Activated CD8-positive, alpha-beta T cell treated with anti-CD3 and anti-CD28 coated beads, Interleukin-2, amount 10 ng/mL, durations not matched to agents 7 days and 5 days (primary cell): ENCODE measurements at regions not wholly inside any gene's neighbourhood (a gene's known extent, or its start where the extent isn't known, plus 50 kb on each side); places are given as distances from the start of the nearest gene placed in this dataset.

Source experiments
- ATAC-seq: fragments of 150-1000 bp; cut with Tn5 transposase; one replicate; pipeline ENCODE4 v1.10.0; 2021; ENCODE audit warnings: moderate library complexity
- CTCF ChIA-PET: fragments of 350-600 bp; sonication (Branson Sonifier 250); formaldehyde crosslinking; loops from one replicate; lab custom pipeline; 2021; ENCODE audit warnings: antibody characterized with exemption; lab: Charles Lee
- POLR2A ChIA-PET: fragments of 350-600 bp; sonication (Branson Sonifier 250); formaldehyde crosslinking; loops from one replicate; lab custom pipeline; 2021; ENCODE audit warnings: antibody characterized with exemption; lab: Charles Lee
- DNase-seq: peaks from one replicate; pipeline ENCODE4 v3.0.0-alpha.2; 2020
- H3K27ac Mint-ChIP-seq: one replicate; pipeline ENCODE4 v1.8.0; 2021; ENCODE audit warnings: mild to moderate bottlenecking, mixed read lengths
- H3K27me3 Mint-ChIP-seq: one replicate; pipeline ENCODE4 v1.8.0; 2021; ENCODE audit warnings: low read depth, mixed read lengths
- H3K36me3 Mint-ChIP-seq: one replicate; pipeline ENCODE4 v1.8.0; 2021; ENCODE audit warnings: low read depth, mixed read lengths
- H3K4me1 Mint-ChIP-seq: one replicate; pipeline ENCODE4 v1.8.0; 2021; ENCODE audit warnings: low read depth, mixed read lengths
- H3K4me3 Mint-ChIP-seq: one replicate; pipeline ENCODE4 v1.8.0; 2021; ENCODE audit warnings: mild to moderate bottlenecking, mixed read lengths
- H3K9me3 Mint-ChIP-seq: one replicate; pipeline ENCODE4 v1.8.0; 2022; ENCODE audit warnings: mixed read lengths; ENCODE audit not compliant: insufficient read depth

DNA sequence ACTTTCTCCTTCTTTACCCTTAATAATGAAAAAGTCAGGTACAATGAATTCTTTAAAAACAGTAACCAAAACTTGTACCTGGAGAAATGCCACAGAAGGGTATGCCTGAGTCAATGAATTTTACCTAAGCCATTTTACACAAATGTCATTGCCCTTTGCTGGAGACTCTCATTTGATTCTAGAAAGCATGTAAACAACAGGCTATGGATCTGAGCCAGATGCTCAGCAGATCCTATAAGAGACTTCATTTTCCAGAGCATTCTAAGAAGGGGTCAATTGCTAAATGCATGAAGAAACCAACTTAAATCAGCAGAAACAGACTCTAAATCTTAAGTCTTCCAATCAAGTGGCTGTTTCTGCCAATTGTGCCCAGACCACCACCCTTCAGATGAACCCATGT lies 83.8 kb upstream of the GALNT15 start:
- no peak for DNase-seq
- CTCF ChIA-PET = no interaction called here
- POLR2A ChIA-PET = no interaction called here

DNA sequence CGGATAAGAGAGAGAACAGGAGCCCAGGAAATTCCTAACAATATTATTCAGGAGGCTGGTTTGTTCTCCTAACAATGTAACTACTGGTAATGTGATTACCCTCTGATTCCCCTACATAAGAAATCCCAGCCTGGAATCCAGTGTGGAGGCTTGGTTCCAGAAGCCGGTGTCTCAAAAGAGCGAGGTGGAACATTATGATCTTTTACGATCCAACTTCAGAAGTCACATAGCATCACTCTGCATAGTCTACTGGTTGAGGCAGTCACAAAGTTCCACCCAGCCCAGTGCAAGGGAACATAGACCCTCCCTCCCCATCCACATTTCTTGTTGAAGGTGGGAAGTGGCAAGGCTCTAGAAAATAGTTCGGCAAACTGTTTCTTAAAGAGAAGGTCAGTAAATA lies 81.6 kb upstream of the GALNT15 start:
- Mint-ChIP-seq H3K9me3 (no peaks in the 10 kb centered on the region), H3K4me3 (no peak overlapping the region), H3K27ac (no peak overlapping the region), H3K4me1 (no peaks in the 10 kb centered on the region), H3K27me3 (peaks cover 7% of the 10 kb centered on the region), H3K36me3 (no peaks in the 10 kb centered on the region)
- no peak for ATAC-seq
- no peak for DNase-seq
- ChIA-PET CTCF (no interaction called here), POLR2A (no interaction called here)

More for the DNA sequence above, 83.8 kb upstream of the GALNT15 start:
- no peaks in the 10 kb centered on the region for H3K9me3 Mint-ChIP-seq
- H3K4me1 Mint-ChIP-seq = no peaks in the 10 kb centered on the region
- H3K4me3 Mint-ChIP-seq = no peak overlapping the region
- ATAC-seq = no peak
- H3K27me3 Mint-ChIP-seq = peaks cover 7% of the 10 kb centered on the region
- H3K27ac Mint-ChIP-seq = no peak overlapping the region
- H3K36me3 Mint-ChIP-seq = no peaks in the 10 kb centered on the region

DNA sequence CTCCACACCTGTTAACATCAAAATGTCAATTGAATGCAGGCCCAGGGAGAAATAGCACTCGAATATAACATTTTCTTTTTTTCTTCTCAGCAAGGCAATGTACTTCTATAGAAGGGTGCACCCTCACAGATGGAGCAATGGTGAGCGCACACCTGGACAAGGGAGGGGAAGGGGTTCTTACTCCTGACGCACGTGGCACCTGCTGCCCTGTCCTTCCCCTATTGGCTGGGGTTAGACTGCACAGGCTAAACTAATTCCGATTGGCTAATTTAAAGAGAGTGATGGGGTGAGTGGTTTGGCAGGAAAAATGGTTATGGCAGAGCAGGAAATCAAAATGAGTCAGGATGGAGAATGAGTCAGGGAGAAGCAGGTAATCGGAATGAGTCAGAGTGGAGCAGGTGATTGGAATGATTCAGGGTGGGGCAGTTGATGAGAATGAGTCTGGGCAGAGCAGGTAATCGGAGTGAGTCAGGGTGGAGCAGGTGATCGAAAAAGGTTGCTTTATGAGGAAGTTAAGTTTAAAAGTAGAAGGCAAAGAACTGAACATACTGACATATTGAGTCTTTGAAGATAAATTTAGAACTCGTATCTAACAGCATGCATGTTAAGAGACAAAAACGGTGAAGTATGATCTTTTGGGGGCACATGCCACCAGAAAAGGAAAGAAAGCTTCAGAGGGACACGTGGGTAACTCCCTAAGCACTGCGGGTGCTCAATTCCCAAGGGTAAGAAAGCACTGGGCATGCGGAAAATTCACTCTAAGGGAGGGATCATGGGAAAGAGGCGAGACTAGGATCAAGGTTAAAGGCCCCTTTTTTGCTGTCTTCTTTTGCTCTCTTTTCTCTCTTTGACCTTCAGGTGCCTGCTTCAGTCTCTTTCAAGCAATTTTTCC lies 72.9 kb upstream of the GALNT15 start:
- Mint-ChIP-seq H3K4me3 (no peak overlapping the region), H3K9me3 (no peaks in the 10 kb centered on the region), H3K4me1 (no peaks in the 10 kb centered on the region), H3K27me3 (peaks cover 2% of the 10 kb centered on the region), H3K27ac (no peak overlapping the region), H3K36me3 (no peaks in the 10 kb centered on the region)
- DNase-seq = no peak
- CTCF ChIA-PET = no interaction called here
- POLR2A ChIA-PET = no interaction called here
- ATAC-seq = no peak

DNA sequence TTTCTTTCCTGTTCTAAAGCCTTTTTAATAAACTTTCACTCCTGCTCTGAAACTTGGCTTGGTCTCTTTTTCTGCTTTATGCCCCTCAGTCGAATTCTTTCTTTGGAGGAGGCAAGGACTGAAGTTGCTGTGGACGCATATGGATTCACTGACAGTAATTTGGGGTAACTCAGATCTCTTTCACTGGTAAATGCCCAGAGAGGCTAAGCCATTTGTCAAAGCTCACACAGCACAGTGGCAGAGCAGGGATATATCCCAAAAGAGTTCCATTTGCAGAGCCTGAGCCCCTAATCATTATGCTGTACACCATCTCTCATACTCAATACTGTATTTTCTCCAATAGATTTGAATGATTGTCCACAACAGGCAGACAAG lies 72.3 kb upstream of the GALNT15 start:
- peaks cover 2% of the 10 kb centered on the region for H3K27me3 Mint-ChIP-seq
- no peak overlapping the region for H3K27ac Mint-ChIP-seq
- ChIA-PET CTCF (no interaction called here), POLR2A (no interaction called here)
- ATAC-seq (no peak), DNase-seq (no peak)
- no peak overlapping the region for H3K4me3 Mint-ChIP-seq
- no peaks in the 10 kb centered on the region for H3K9me3 Mint-ChIP-seq
- H3K36me3 Mint-ChIP-seq = no peaks in the 10 kb centered on the region
- H3K4me1 Mint-ChIP-seq = no peaks in the 10 kb centered on the region

DNA sequence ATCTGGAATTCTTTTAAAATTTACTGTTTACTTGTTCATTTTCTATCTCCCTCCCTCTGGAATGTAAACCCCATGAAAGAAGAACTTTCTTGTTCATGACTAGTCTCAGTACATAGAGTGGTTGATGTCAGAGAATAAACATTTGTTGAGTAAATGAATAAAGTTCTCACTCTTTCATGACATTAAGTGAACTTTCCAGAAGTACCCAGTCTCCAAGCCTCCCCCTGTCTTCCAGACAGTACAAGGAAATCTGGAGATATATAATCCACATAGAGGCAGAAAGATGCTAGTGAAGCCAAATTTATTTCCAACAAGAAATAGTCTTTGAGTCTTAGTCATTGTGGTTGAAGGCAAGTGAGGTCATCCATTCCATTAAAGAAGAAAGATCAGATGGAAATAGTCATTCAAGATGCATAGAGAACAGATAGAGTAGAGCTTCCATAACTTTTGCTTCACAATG lies 71.5 kb upstream of the GALNT15 start:
- ChIA-PET CTCF (no interaction called here), POLR2A (no interaction called here)
- H3K36me3 Mint-ChIP-seq = no peaks in the 10 kb centered on the region
- no peak overlapping the region for H3K27ac Mint-ChIP-seq
- no peak for ATAC-seq
- no peaks in the 10 kb centered on the region for H3K4me1 Mint-ChIP-seq
- no peaks in the 10 kb centered on the region for H3K9me3 Mint-ChIP-seq
- peaks cover 6% of the 10 kb centered on the region for H3K27me3 Mint-ChIP-seq
- H3K4me3 Mint-ChIP-seq = no peak overlapping the region
- DNase-seq = no peak

DNA sequence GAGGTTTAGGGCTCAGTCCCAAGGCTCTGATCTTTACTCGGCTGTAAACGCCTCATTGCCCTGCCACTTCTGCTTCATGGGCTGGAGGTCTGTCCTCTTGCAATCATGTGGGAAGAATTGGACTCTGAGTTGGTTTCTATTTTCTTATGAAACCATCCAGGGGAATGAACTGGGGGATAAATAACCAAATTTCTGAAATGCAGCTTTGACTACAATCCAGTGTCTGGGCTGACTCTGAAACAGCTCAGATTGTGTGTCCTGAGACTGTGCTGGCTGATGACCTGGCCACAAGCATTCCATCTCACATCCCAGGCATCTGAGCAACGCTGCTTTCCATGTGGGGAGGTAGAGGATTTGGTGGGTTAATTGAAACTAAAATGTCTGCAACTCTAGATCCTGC lies 71.0 kb upstream of the GALNT15 start:
- no peak for DNase-seq
- ATAC-seq = no peak
- H3K4me1 Mint-ChIP-seq = no peaks in the 10 kb centered on the region
- H3K9me3 Mint-ChIP-seq = no peaks in the 10 kb centered on the region
- ChIA-PET POLR2A (no interaction called here), CTCF (no interaction called here)
- H3K36me3 Mint-ChIP-seq = no peaks in the 10 kb centered on the region
- H3K27me3 Mint-ChIP-seq = peaks cover 6% of the 10 kb centered on the region
- H3K27ac Mint-ChIP-seq = no peak overlapping the region
- H3K4me3 Mint-ChIP-seq = no peak overlapping the region

DNA sequence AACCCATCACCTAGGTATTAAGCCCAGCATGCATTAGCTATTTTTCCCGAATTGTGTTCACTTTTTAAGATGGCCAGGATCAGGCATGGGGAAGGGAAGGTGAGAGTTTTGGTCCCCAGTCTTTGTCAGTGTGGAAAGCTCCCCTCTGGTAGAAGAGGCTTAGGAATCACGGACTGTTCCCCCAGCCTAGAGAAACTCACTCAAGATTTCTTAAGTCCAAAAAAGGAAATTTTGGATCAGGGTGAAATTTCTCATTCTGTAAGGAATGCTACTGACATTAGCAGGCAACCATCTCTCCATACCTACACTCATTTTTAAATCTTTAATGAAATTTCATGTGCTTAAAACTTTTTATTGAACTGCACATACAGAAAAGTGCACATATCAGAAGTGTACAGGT lies 70.3 kb upstream of the GALNT15 start:
- Mint-ChIP-seq H3K9me3 (no peaks in the 10 kb centered on the region), H3K27me3 (peaks cover 6% of the 10 kb centered on the region), H3K36me3 (no peaks in the 10 kb centered on the region), H3K27ac (no peak overlapping the region), H3K4me3 (no peak overlapping the region), H3K4me1 (no peaks in the 10 kb centered on the region)
- ATAC-seq (no peak), DNase-seq (no peak)
- ChIA-PET POLR2A (no interaction called here), CTCF (no interaction called here)

DNA sequence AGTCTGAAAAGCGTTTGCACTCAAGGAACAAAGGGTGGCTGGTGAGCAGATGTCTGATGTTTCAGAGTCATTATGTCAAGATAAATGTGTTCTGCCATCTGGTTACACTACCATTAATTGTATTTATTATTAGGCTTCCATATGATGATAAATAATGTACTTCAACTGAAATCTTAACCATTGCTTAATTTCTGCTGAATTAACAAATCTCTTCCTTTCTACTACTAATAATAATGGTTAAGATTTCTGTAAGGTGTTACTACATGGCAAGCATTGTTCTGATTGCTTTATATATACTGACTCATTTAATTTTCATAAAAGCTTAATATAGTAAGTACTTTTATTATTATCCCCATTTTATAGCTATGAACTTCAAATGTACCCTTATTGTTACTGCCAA lies 68.4 kb upstream of the GALNT15 start:
- no peak for DNase-seq
- ChIA-PET POLR2A (no interaction called here), CTCF (no interaction called here)
- Mint-ChIP-seq H3K27ac (no peak overlapping the region), H3K27me3 (peaks cover 6% of the 10 kb centered on the region), H3K36me3 (no peaks in the 10 kb centered on the region), H3K4me3 (no peak overlapping the region), H3K4me1 (no peaks in the 10 kb centered on the region), H3K9me3 (no peaks in the 10 kb centered on the region)
- ATAC-seq = no peak

DNA sequence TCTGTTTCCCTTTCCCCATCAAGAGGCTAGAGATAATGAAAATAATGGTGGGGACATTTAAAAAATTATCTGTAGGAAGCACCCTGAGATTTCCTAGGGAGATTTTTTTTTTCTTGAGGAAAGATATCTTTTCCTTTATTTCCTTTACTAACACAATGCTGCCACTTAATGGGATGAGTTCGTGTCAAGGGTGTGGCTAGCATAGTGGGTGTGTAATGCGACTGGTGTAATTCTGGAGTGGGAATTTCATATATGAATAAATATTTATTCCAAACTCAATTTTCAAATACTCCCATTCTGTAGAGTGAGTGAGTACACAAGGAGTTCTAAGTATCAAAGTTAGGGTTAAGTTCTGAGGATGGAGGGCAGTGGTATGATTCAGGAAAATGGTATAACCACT lies 66.1 kb upstream of the GALNT15 start:
- no peak overlapping the region for H3K27ac Mint-ChIP-seq
- ChIA-PET POLR2A (no interaction called here), CTCF (no interaction called here)
- peaks cover 6% of the 10 kb centered on the region for H3K27me3 Mint-ChIP-seq
- no peak overlapping the region for H3K4me3 Mint-ChIP-seq
- H3K4me1 Mint-ChIP-seq = no peaks in the 10 kb centered on the region
- H3K9me3 Mint-ChIP-seq = no peaks in the 10 kb centered on the region
- DNase-seq = no peak
- ATAC-seq = no peak
- no peaks in the 10 kb centered on the region for H3K36me3 Mint-ChIP-seq

DNA sequence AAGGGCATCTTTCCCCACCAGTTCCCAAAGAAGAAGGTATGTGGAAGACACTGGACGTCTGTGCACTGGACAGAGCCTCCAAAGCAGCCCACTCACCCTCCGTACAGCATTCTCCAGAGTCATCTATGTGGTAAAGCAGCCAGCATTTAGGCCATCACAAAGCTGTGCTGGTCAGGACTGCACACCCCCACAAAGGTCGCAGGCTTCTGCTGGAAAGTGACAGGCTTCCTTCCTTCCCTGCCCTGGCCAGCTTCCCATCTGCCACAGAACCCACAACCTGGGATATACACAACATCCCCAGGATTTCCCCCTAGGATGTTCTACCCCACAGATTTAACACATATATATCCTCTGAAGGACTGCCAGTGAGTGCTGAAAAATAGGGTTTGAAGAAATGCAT lies 64.6 kb upstream of the GALNT15 start:
- POLR2A ChIA-PET = no interaction called here
- no peak overlapping the region for H3K27ac Mint-ChIP-seq
- H3K9me3 Mint-ChIP-seq = no peaks in the 10 kb centered on the region
- peaks cover 4% of the 10 kb centered on the region for H3K27me3 Mint-ChIP-seq
- H3K4me3 Mint-ChIP-seq = no peak overlapping the region
- CTCF ChIA-PET = interaction anchor here (1.1 kb wide), 1 partner anchor 22 kb away, joined by 4 read pairs; no protein-coding TSS in a partner anchor
- DNase-seq = no peak
- no peak for ATAC-seq
- no peaks in the 10 kb centered on the region for H3K36me3 Mint-ChIP-seq
- no peaks in the 10 kb centered on the region for H3K4me1 Mint-ChIP-seq

DNA sequence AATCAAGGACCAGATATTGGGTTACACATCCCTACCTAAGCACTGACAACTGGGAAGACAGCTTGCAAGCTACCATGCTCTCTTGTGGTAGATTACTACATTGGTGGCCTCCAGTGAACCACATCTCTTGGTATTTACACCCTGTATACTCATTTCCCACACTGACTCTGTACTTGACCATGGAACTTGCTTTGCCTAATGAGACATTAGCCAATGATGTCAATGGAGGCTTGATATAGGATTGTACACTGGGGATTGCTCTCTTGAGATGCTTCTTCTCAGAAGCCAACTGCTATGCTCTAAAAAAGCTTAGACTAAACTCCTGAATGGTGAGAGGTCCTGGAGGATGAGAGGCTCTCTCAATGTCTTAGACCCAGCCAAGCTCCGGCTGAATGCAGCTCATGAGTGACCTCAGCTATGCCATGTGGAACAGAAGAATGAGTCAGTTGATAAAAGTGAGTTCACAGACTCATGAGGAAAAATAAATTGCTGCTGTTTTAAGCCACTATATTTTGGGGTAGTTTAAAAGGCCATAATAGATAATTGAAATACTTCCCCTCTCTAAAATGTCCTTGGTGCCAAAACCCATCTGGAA lies 61.5 kb upstream of the GALNT15 start:
- Mint-ChIP-seq H3K36me3 (no peaks in the 10 kb centered on the region), H3K4me1 (no peaks in the 10 kb centered on the region), H3K27me3 (no peaks in the 10 kb centered on the region), H3K9me3 (no peaks in the 10 kb centered on the region), H3K4me3 (no peak overlapping the region), H3K27ac (no peak overlapping the region)
- DNase-seq (no peak), ATAC-seq (no peak)
- ChIA-PET POLR2A (no interaction called here), CTCF (no interaction called here)

DNA sequence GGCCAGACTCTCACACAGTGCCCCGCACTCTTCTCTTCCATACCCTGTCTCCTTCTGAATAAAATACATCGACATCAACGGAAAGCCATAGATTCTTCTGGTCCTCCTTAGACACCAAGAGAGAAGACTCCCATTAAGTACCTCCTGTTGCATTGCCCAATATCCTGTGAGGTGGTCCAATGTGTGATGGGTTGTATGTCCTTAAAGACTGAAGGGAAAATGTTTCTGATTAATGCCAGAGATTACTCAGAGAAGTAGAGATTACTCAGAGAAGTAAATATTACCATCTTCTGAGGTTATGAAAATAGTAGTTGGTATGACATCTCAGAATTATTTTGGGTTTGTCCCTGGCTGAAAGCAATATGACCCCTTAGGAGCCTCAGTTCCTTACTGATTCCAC lies 60.8 kb upstream of the GALNT15 start:
- Mint-ChIP-seq H3K4me1 (no peaks in the 10 kb centered on the region), H3K27me3 (no peaks in the 10 kb centered on the region), H3K27ac (no peak overlapping the region), H3K36me3 (no peaks in the 10 kb centered on the region), H3K4me3 (no peak overlapping the region), H3K9me3 (no peaks in the 10 kb centered on the region)
- ChIA-PET CTCF (interaction anchor here (0.6 kb wide), 1 partner anchor 350 kb away, joined by 3 read pairs; no protein-coding TSS in a partner anchor), POLR2A (no interaction called here)
- ATAC-seq (no peak), DNase-seq (no peak)
